GM12878 (cell line): ENCODE measurements at regions not wholly inside any gene's neighbourhood (a gene's known extent, or its start where the extent isn't known, plus 50 kb on each side); places are given as distances from the start of the nearest gene placed in this dataset.

ENCODE experiments used
- ATAC-seq: fragments of 200-7000 bp; cut with Tn5 transposase; 3 replicates; pipeline ENCODE4 v1.9.1; 2020; ENCODE audit warnings: mild to moderate bottlenecking, moderate library complexity
- BruUV-seq: library from RNA; stranded (reverse); fragments of 400-500 nt; replicated peaks from 2 replicates; lab custom pipeline; 2021; lab: Mats Ljungman, UMichigan
- CTCF ChIA-PET: fragments of 300-600 bp; sonication (Branson Sonifier 250); formaldehyde crosslinking; extraction: SDS; loops from one replicate; lab custom pipeline; 2021; ENCODE audit warnings: inconsistent platforms; lab: Yijun Ruan, JAX
- POLR2A ChIA-PET: fragments of 350-600 bp; formaldehyde crosslinking; extraction: SDS; loops from one replicate; lab custom pipeline; 2021; ENCODE audit warnings: inconsistent platforms; lab: Charles Lee
- RAD21 ChIA-PET: fragments of 300-600 bp; sonication (Branson Sonifier 250); formaldehyde crosslinking; loops from one replicate; lab custom pipeline; 2023; ENCODE audit warnings: antibody characterized with exemption; ENCODE audit not compliant: unreplicated experiment; lab: Charles Lee
- SMC1A ChIA-PET: fragments of 300-600 bp; sonication (Branson Sonifier 250); formaldehyde crosslinking; loops from one replicate; lab custom pipeline; 2023; ENCODE audit not compliant: unreplicated experiment, uncharacterized antibody; lab: Charles Lee
- DNase-seq: peaks from one replicate; pipeline ENCODE4 v3.0.0-alpha.2; 2011; ENCODE audit warnings: low read depth, low spot score
- FAIRE-seq: peaks from 3 replicates; lab custom pipeline; 2011; peaks lifted over from hg19 to GRCh38; lab: Jason Lieb, UNC
- H2AFZ ChIP-seq: 2 replicates; pipeline ENCODE4 v1.6.0; 2011; ENCODE audit warnings: low read depth, low read length, control low read depth; ENCODE audit not compliant: control insufficient read depth
- H3K27ac ChIP-seq: 2 replicates; pipeline ENCODE4 v1.5.1; 2011; ENCODE audit warnings: control low read depth; ENCODE audit not compliant: control insufficient read depth, insufficient read depth
- H3K27me3 ChIP-seq, 2 experiments: replicated peaks in 1 of 2; 2 replicates each; pipeline versions ENCODE4 v1.6.0 to v1.6.1; 2011; ENCODE audit warnings: low read length in 1 of 2; ENCODE audit not compliant: control insufficient read depth in 2 of 2, insufficient read depth in 2 of 2
- H3K36me3 ChIP-seq, 2 experiments: 2 replicates each; pipeline ENCODE4 v1.5.1; 2011; ENCODE audit warnings: low read length in 1 of 2; ENCODE audit not compliant: control insufficient read depth in 2 of 2, insufficient read depth in 2 of 2
- H3K4me1 ChIP-seq: 2 replicates; pipeline ENCODE4 v1.6.1; 2011; ENCODE audit warnings: mild to moderate bottlenecking, low read length, moderate library complexity, mixed read lengths; ENCODE audit not compliant: control insufficient read depth, insufficient read depth
- H3K4me2 ChIP-seq: 2 replicates; pipeline ENCODE4 v1.6.0; 2011; ENCODE audit warnings: control low read depth; ENCODE audit not compliant: control insufficient read depth, insufficient read depth
- H3K4me3 ChIP-seq: fragments of 200-600 bp; sonication (generic); 2 replicates; pipeline ENCODE4 v1.5.1; 2016
- H3K79me2 ChIP-seq: 2 replicates; pipeline ENCODE4 v1.6.0; 2011; ENCODE audit warnings: low read length; ENCODE audit not compliant: control insufficient read depth, insufficient read depth
- H3K9ac ChIP-seq: 2 replicates; pipeline ENCODE4 v1.8.0; 2011; ENCODE audit warnings: low read length, control low read depth, mixed read lengths; ENCODE audit not compliant: control insufficient read depth, insufficient read depth
- H3K9me3 ChIP-seq: replicated peaks from 3 replicates; pipeline ENCODE4 v1.5.1; 2011; ENCODE audit warnings: mild to moderate bottlenecking, low read length; ENCODE audit not compliant: control insufficient read depth, insufficient read depth
- H4K20me1 ChIP-seq: 2 replicates; pipeline ENCODE4 v1.6.0; 2011; ENCODE audit not compliant: control insufficient read depth, insufficient read depth
- ATF2 ChIP-seq: IDR thresholded peaks from 2 replicates; pipeline ENCODE4 v1.6.1; 2012; ENCODE audit warnings: low read length, inconsistent platforms
- DPF2 ChIP-seq: fragments of 450-650 bp; IDR thresholded peaks from 2 replicates; pipeline ENCODE4 v1.6.1; 2017; ENCODE audit warnings: mild to moderate bottlenecking
- EP300 ChIP-seq, 2 experiments: fragments of 150-350 bp in 1 of 2; IDR thresholded peaks; 2 replicates each; pipeline ENCODE4 v1.6.1; 2011 to 2012; ENCODE audit warnings: low read depth in 2 of 2, low read length in 2 of 2, borderline replicate concordance in 1 of 2, improper control_type of control experiment in 1 of 2, inconsistent platforms in 1 of 2; ENCODE audit not compliant: control insufficient read depth in 1 of 2
- KDM1A ChIP-seq: fragments of 200-600 bp; sonication (generic); IDR thresholded peaks from 2 replicates; pipeline ENCODE4 v1.6.1; 2016; ENCODE audit warnings: borderline replicate concordance
- NR2F1 ChIP-seq: fragments of 450-650 bp; conservative IDR thresholded peaks from 2 replicates; pipeline ENCODE4 v1.6.1; 2017; ENCODE audit warnings: mild to moderate bottlenecking
- PAX5 ChIP-seq: IDR thresholded peaks from 2 replicates; pipeline ENCODE4 v1.6.1; 2011; ENCODE audit warnings: low read depth, low read length, borderline replicate concordance
- PRDM15 ChIP-seq: fragments of 450-650 bp; formaldehyde crosslinking; IDR thresholded peaks from 2 replicates; pipeline ENCODE4 v1.4.0; 2020; ENCODE audit warnings: mild to moderate bottlenecking, moderate library complexity
- RBBP5 ChIP-seq: fragments of 200-600 bp; sonication (generic); conservative IDR thresholded peaks from 2 replicates; pipeline ENCODE4 v1.6.1; 2016
- SMC3 ChIP-seq: IDR thresholded peaks from 2 replicates; pipeline ENCODE4 v1.6.1; 2011; ENCODE audit warnings: low read length, improper control_type of control experiment, borderline replicate concordance
- SUZ12 ChIP-seq: fragments of 200-600 bp; sonication (generic); IDR thresholded peaks from one replicate; pipeline ENCODE4 v1.6.1; 2018; ENCODE audit warnings: antibody characterized with exemption, mild to moderate bottlenecking; ENCODE audit not compliant: unreplicated experiment
- TAF1 ChIP-seq: IDR thresholded peaks from 2 replicates; pipeline ENCODE4 v1.6.1; 2011; ENCODE audit warnings: mild to moderate bottlenecking, low read depth, low read length, borderline replicate concordance
- USF1 ChIP-seq: IDR thresholded peaks from 2 replicates; pipeline ENCODE4 v1.6.1; 2011; ENCODE audit warnings: borderline replicate concordance, low read depth, mild to moderate bottlenecking, moderate library complexity, mixed read lengths, low read length; ENCODE audit not compliant: insufficient read depth; ENCODE audit errors: extremely low read length
- YBX1 ChIP-seq: fragments of 450-650 bp; IDR thresholded peaks from 2 replicates; pipeline ENCODE4 v1.6.1; 2016; ENCODE audit warnings: antibody characterized with exemption
- ZNF274 ChIP-seq: IDR thresholded peaks from one replicate; pipeline ENCODE4 v1.8.0; 2011; ENCODE audit not compliant: insufficient read length, insufficient read depth
- ZNF622 ChIP-seq: fragments of 450-650 bp; IDR thresholded peaks from 2 replicates; pipeline ENCODE4 v1.6.1; 2017; ENCODE audit warnings: mild to moderate bottlenecking, inconsistent platforms
- ZZZ3 ChIP-seq: IDR thresholded peaks from 2 replicates; pipeline ENCODE4 v1.6.1; 2011; ENCODE audit warnings: low read depth; ENCODE audit not compliant: control insufficient read depth, insufficient read length
- WGBS: methylation state at CpG from one replicate; pipeline ENCODE4 v1.1.6; 2016; ENCODE audit warnings: low lambda C conversion rate; ENCODE audit not compliant: insufficient replicate concordance, insufficient coverage; ENCODE audit errors: missing lambda C conversion rate; 5-methylcytosine and 5-hydroxymethylcytosine counted together
- in situ Hi-C: fragments of 300-500 bp; cut with MboI; formaldehyde crosslinking; loops from 9 replicates; pipeline ENCODE4 v1.14.3; 2018; ENCODE audit warnings: mixed read lengths
- intact Hi-C: fragments of 100-400 bp; cut with micrococcal nuclease; formaldehyde crosslinking; loops from one replicate; pipeline ENCODE4 v1.14.2; 2022; ENCODE audit not compliant: unreplicated experiment
- TF ChIP-seq, protein P1 (sequence below): IDR thresholded peaks from 2 replicates; pipeline ENCODE4 v1.6.1; 2012; ENCODE audit warnings: low read depth, low read length, improper control_type of control experiment

GRCh38 chr5:104843822-104844221 lies 1281.2 kb upstream of the NUDT12 start:
- Histone ChIP-seq H3K27me3 (no peaks in the 10 kb centered on the region), H4K20me1 (no peaks in the 10 kb centered on the region), H2AFZ (no peak overlapping the region), H3K36me3 (no peaks in the 10 kb centered on the region), H3K4me1 (no peaks in the 10 kb centered on the region), H3K4me3 (no peak overlapping the region), H3K79me2 (no peaks in the 10 kb centered on the region), H3K9me3 (no peaks in the 10 kb centered on the region), H3K27ac (no peak overlapping the region), H3K9ac (no peak overlapping the region), H3K4me2 (no peak overlapping the region)
- ChIA-PET CTCF (interaction anchor here (0.6 kb wide), 1 partner anchor 142 kb away, joined by 3 read pairs; no protein-coding TSS in a partner anchor), SMC1A (interaction anchor here (0.7 kb wide), 1 partner anchor 396 kb away, joined by 3 read pairs; no protein-coding TSS in a partner anchor), RAD21 (no interaction called here), POLR2A (no interaction called here)
- in situ Hi-C loops, result no loop called here
- DNase-seq (no peak), FAIRE-seq (no peak), ATAC-seq (no peak)
- WGBS, result 7% methylated on average over 2 of the region's 2 CpGs
- TF ChIP-seq SMC3 (no peak), NR2F1 (no peak), YBX1 (no peak), USF1 (no peak), RBBP5 (no peak), TAF1 (no peak), PAX5 (no peak), ZNF622 (no peak), ZNF274 (no peak), ZZZ3 (no peak), KDM1A (no peak), EP300 (IDR thresholded peaks at IDR 0.05; ENCODE audit: borderline replicate concordance in 1 of 2, control insufficient read depth in 1 of 2, low read depth in 2 of 2, low read length in 2 of 2) (no peak), PRDM15 (CRISPR knock-in tag) (no peak), DPF2 (no peak), SUZ12 (no peak), ATF2 (no peak)
- TF ChIP-seq, protein P1, sequence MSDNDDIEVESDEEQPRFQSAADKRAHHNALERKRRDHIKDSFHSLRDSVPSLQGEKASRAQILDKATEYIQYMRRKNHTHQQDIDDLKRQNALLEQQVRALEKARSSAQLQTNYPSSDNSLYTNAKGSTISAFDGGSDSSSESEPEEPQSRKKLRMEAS, result no peak
- no TSS peak for BruUV-seq
- intact Hi-C loops, result no loop called here
